ENCODE measurements at regions not wholly inside any gene's neighbourhood (a gene's known extent, or its start where the extent isn't known, plus 50 kb on each side); places are given as distances from the start of the nearest gene placed in this dataset.

DNA sequence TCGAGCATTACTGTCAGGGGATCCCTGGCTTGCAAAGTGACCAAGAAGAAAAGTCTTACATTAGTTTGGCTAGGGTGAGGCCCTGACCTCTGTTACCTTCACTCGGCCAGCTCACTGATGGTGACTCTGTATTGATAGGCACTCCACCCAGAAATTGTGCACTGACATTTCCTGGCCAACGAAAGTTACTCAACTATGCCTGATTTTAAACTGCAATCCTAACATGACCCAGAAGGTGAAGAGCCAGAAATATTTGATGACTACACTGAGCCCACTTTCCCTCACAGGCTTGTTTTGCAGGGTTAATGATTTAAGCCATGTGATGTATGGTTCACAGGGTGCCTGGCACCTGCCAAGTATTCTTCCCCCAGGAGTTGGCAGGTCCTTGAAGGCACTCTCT is 208.2 kb upstream of the MAF start:
- DNase-seq: no peak

DNA sequence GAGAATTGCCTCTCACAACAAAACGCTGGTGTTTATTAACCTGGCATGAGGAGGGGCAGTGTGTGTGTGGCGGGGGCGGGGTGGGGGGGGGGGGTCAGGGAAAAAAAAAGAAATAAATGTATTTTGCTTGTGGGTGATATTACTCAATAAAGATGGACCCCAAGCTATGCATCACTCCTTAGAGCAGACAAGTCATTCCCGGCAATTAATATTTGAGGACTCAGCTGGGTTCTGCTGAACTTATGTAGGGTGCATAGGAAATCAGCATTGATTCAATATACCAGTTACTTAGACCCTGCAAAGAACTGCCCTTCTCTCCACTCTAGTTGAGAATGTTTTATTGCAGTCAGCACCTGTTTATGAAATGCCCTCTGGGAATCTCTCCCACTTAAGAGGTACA is 206.2 kb upstream of the MAF start:
- DNase-seq: no peak

DNA sequence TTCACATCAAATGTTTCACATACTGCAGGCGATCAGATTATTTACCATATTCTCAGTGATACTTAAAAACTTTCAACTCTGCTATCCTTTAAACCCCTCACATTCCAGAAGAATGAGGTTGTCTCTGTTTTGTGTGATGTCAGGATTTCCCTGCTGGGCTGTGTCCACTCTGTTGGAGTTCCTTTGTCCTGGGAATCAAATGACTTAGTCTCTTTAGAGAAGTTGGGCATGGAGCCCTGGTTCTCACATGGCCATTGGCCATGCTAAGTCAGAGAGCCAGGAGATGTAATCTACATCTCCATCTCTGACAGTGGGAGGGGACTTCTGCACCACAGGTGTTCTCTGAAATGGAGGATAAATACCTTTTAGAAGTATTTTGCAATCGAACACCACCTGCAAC is 205.1 kb upstream of the MAF start:
- no peak for DNase-seq

DNA sequence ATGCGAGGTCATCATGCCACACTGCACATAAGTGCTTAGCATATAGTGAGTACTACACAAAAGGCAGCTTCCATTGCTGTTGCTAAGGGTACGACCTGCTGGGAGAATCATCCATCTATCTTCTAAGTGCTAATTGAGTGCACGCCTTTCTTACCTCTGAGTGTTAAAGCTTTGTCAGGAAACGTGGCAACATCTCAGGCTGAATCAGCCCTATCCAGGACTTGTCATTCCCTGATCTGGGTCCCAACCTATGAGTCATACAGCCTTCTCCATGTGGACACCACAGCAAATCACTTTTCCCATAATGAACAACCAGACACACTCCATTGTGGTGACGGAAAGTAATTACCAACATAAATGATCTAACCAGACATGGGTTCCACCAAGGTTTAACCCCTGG is 201.1 kb upstream of the MAF start:
- DNase-seq: no peak

DNA sequence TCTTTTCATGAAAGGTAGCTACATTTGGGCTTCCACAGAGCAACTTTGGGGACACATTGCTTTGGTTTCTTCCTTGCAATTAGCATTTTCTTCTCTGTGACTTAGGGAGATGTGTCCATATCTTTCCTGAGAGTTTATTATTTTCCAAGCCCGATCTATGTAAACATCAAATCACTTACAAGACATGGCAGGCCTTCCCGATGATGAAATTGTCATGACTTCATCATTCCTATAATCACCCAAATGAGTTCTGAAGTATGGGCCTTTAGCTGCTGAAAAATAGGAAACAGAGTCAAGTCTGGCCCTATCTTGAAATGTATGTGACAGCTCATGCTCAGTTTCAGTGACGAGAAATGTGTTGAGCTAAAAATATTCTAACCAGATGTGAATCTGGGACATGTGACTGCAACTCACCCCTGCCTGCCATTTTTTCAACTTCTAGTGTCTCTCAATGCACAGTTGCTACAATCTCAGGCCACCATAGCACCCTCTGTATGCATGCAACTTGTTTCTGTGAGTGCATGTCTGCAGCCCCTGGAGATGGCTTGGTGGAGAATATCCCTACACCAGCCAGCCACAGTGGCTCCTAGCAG is 199.6 kb upstream of the MAF start:
- no peak for DNase-seq

DNA sequence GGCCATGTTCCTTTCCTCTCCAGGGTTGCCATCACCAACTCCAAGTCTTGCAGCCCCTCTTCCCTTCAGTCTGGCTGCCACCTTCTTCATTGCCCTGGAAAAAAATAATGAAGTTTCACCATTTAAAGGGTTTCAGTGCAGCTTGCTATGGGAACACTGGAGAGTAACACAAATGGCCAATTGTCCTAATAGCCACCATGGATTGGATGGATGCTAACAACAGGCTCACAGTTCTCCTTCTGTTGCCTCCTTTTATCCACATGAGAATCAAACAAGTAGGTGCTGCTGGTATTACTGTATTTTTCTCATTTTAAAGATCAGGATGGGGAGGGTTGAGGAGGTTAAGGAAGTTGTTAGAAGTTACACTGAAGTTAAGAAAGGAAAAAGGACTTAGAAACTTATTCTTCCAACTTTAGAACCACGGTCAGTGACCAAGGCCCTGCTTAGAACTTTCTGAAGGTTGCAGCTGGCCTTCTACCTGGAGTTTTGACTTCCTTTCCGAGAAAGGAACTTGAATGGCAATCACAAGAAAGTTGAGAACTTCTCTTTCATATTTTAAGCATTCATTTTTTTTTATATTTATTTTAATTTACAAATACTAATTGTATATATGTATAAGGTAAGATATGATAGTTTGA is 198.0 kb upstream of the MAF start:
- no peak for DNase-seq

DNA sequence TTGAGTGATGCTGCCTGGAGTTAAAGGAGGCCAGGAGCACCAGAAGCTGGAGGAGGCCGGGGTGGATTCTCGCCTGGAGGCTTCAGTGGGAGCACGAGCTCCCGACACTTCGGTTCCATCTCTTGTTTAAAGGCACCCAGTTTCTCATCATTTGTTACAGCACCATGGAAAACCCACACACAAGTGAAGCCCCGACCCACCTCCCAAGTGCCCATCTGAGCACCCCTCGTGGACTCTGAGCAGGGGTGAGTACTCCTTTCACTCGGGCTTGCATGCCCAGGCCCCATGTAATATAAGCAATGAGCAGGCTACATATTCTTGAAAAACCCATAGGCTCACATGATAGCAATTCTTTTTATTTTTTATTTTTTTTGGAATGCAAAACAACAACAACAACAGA is 196.9 kb upstream of the MAF start:
- no peak for DNase-seq

DNA sequence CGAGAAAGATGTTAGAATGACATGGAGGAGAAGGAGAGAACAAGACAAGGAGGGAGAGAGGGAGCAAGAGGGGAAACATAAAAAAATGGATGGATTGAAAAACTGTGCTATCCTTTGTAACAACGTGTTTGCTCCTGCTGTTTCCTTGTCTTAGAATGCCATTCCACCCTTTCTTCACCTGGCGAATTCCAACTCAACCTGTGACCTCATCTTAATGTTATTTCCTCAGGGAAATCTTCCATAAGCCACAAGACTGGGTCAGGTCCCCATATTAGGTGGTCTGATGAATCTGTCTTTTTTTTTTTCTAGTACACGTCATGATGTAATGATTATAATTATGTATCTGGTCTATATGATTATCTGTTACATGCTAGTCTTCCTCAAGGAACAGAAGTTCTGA is 195.0 kb upstream of the MAF start:
- no peak for DNase-seq

DNA sequence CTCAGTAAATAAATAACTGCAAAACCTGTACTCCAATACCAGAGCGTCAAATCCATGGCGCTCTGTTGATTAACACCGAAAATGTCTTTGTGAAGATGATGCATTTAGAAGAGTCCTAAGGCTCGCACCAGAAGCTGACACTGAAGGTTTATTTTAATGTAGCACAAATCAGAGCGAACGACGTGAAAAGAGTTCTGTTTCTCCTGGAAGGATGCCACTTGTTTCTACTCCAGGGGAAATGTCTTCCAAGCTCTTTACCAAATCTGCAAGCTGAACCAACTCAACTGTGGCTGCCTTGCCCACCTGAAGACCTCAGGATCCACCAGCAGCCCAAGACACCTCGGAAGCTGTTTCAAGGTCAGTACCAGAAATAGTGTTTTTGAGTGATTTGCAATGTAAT is 194.4 kb upstream of the MAF start:
- no peak for DNase-seq

DNA sequence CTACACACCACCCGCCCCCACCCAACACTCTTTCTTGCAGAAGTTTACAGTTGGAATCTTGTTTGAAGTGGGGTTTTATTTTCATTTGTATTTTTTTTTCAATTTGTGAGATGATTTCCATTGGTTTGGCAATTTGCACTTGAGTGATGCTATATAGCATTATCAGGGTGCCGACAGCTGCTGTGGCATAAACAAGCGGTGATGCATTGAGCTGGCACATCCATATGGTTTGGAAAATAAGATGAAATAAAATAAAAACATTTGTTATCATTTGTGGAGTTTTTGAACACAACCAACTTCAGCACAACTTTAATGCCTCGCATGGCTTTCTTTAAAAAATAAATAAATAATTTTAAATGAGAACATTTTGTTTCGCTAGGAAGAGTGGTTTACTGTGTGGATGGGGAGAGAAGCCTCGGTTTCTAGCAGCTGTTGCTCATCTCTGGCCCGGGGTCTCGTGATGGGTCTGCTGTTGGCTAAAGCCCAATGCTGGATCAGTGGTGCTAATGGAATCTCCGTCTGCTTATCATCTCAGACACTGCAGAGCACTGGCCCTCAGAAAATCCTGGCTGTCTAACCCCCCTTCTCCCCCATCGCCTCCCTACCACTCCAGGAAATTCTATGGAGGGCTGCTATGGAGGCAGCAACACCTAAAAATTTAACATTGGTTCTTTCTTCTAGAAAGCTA is 192.3 kb upstream of the MAF start:
- no peak for DNase-seq

DNA sequence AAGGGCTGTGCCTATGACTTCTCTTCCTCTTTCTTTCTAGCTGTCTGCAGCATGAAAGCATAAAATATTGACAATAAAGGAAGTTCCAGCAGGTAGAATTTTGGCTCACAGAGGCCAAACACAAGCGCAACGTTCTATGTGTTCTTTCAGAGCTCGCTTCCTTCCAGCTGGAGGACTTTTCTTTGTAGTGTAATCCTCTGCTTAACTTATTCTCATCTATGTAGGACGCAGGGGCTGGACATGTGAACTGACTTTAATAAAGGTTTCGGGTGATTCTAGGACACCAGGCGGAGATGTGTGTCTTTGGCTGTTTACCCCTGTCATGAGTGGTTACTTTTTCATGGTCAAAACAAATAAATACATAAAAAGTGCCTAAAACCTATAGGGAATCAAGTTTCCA is 191.5 kb upstream of the MAF start:
- DNase-seq: no peak

DNA sequence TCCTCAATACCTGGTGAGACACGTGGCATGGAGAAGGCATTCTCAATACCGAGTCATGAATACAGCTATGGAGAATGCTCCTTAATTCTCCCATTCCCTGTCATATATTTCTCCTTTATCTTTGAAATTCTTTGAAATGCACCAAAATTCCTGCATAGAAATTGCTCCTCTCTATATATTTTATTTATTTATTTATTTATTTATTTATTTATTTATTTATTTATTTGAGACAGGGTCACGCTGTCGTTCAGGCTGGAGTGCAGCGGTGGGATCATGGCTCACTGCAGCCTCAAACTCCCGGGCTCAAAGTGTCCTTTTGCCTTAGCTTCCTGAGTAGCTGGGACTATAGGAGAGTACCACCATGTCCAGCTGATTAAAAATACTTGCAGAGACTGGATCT is 190.3 kb upstream of the MAF start:
- no peak for DNase-seq

DNA sequence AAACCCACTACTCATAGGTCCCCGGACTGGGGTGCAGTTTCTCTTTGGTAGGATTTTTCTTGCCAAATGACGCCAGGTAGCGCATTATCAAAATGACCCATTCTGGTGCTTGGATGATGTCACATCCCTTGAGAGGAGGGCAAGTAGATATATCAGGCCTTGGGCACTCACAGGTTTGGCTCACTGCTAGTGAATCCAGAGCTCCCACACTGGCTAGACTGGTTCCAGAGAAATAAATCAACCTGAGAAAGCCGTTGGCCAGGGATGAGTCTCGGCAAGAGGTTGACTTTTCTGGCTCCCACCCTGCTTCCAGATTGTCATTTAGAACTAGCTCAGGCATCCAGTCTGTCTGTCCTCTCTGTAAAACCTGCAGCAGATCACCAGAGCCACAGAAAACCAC is 188.4 kb upstream of the MAF start:
- DNase-seq: no peak

DNA sequence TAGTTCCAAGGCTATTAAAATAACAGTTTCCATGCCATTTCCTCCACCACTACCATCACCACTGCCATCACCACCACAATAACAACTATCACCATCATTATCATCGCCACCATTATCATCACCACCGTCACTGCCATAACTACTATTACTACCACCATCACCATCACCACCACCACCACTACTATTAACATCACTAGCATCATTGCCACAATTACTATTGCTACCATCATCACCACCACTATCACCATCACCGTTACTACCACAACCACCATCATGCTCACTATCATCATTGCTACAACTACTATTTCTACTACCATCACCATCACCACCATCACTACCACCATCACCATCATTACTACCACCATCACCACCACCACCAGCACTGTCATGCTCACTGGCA is 185.9 kb upstream of the MAF start:
- DNase-seq: no peak

DNA sequence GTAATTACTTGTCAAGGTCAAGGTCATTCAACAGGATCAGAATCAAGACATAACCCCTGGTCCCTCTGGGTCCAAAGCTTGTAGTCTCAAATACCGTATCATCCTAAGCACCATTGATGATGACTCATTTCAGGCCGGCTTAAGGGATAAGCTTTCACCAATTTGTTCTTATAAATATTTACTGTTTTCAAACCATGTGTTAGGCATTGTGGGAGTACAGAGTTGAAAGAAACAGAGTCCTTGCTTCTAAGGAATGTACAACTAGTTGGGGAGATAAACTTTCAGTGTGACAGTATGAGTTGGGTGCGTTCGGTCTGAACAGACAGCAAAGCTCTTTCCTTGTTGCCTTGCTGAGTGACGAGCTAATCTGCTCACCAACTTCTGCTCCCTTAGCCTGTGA is 183.5 kb upstream of the MAF start:
- no peak for DNase-seq

DNA sequence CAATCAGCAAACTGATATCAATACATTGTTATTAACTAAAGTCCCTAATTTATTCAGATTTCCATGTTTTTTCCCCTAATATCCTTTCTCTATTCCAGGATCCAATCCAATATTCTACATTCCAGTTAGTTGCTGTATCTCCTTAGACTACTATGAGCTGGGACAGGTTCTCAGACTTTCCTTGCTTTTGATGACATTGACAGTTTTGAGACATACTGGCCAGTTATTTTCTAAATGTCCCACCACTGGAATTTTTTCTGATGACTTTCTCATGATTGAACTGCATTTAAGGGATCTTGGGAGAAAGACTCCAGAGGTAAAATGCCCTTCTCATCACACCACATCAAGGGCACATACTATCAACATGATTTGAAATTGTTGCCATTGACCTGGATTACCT is 177.1 kb upstream of the MAF start:
- no peak for DNase-seq

DNA sequence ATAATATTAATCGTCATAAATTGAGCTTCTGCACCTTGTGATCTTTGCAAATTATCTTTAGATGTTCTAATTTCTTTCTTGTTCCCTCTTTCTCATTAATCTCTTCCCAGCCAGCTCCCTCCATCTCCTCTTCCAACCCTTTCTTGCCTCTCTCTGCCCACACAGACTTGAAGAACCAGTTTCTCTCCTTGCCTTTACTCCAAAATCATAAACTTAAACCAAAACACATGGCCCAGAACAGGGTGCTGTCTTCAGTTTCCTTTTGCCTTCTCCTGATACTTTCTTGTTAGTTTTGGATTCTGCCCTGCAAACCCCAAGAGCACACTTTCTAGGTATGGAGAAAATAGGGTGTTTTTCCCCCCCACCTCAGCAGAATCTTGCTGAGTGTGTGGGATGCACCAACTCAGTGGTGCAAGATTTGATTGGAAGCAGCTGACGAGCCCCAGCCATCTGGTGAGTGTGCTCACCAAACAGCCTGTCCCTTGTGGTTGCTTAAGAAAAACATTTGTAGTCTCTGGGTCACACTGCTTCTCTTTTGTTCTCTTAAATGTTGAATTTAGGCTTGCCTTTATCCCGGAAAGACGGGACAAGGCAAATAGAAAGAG is 175.8 kb upstream of the MAF start:
- DNase-seq: no peak

DNA sequence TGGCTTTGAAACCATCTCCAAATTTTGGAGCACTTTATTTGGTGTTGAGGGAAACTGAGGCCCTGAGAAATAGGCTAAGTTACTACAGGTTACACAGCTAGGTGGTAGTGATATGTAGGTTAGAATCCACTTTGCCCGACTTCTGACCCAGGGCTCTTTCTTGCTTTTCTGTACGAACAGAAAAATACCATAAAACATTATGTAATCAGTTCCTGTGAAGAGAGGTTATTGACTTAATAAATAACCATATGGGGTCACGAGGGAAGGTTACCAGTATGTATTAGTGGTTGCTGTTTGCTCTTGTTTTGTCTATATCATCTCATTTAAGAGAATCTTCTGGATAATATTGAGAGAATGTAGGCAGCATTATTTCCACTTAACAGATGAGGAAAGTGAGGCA is 172.2 kb upstream of the MAF start:
- no peak for DNase-seq

DNA sequence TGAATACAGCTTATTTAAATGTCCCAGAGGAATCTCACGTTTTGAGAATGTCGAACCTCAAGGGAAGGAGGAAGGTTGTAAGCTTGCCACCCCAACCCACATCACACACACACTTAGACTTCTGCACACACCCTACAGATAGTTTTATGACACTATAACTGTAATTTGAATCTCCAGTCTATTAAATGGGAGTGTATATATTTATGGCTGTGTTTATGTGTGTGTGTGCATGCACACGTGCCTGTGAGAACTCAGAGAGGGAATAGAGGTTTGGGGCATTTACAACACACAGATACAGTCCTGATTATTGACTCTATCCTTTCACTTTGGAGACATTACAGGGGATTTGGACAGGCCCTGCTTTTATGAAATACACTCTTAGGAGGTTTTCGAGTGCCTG is 171.5 kb upstream of the MAF start:
- no peak for DNase-seq

DNA sequence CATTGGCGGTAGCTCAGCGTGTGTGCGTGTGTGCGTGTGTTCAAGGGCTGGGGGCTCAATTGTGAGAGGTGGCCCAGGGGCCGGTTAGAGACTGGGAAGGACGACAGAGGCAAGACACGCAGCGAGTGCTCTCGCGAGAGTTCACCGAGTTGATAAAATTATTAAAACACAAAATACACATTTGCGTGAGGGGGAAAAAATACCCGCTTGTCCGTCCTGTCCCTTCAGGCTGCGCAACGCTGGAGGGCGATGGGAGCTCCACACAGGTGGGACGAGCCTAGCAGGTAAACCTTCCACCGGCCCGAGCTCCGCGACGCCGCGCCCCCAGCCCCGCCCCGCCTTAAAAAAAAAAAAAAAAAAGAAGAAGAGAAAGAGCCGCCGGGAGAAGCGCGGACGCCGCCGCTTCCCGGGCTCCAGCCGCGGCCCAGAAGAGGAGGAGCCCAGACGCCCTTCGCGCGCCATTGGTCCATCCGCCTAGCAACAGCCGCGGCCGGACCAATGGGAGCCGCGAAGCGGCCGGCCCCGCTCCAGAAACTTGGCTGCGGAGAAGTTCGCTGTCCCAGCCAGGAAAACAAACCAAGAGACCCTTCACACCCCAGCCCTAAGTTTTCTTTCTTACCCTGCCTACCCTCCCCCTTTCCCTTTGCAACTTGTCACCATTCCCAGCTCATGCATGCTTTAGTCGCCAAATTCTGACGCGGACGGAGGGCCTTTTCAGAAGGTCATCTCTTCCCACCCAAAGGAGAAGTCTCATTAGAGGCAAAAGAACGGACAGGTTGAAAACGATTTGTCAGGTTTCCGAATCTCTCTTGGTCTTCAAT is 169.9 kb upstream of the MAF start:
- DNase-seq: peak; percentile 29 to 46

DNA sequence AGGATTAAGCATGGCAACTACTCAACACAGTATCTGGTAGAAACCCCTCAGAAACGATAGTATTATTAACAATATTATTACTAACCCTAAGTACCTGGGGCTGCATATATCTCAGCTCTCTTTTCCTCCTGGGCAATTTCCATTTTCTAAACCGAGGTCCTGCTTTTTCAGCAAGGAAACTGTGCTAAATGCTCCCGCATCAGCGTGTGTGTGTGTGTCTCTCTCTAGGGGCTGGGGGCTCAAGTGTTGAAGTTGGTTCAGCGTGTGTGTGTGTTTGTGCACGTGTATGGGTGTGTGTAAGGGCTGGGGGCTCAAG is 169.3 kb upstream of the MAF start:
- no peak for DNase-seq

DNA sequence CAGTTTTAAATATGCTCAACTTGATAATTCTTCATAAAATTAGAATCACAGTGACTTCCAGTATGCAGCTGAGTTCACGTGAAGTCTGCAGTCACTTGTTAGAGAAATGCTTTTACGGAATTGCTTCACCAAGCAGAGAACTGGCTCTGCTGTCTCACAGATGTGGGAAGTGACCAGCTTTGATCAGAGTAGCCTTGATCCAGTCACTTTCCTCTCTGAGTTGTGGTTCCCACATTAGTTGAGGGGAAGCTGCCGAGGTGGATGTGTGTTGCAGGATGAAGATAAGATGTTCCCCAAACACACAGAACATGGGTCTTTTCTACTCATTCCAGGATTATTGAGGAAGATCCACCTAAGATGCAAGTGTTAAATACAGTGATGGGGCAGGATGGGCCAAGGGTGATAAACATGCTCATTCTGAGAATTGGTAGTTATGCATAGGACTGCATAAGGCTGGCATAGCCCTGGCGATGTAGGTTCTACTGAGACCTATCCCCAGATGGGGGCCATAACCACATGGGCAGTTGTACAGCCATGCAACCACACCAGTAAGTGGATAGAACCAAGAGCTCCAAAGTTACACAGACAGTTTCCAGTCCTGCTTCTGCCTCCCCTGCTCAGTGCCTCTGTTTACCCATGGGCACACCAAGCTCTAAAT is 168.9 kb upstream of the MAF start:
- DNase-seq: no peak

DNA sequence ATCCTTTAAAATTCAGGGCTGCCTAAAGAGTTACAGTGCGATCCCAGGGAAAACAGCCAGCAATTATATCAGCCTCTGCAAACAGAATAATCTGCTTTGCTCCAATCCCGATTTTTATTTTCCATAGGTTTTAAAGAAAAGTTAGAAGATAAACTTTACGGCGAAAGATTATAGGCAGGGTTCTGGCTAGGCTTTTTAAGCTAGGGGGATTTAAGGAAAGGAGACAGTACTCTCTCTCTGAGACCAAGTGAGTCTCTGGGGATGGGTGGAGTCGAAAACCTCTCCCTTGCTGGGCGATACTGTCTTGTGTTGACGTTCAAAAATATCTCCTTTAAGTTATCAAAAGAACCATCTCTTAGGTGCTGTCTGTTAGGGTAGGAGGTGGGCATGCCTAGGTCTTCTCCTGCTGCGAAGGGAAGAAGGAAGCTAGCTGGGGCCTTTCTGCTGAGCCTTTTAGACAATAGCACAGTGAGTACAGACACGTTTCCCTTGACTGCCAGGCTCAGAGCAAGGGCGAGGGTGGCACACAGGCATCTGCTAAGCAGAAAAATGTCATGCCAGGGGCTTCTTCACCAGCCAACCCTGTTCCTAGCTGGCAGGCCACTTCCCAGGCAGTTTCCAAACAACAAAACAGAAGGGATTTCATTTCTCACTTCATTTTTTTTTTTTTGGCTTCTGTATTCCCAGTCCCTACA is 167.9 kb upstream of the MAF start:
- no peak for DNase-seq

All from activated CD4-positive, alpha-beta T cell treated with anti-CD3 and anti-CD28 coated beads, Interleukin-2, amount 50 U/mL, for 4 hours (primary cell).